GM12878 (cell line): ENCODE measurements at regions not wholly inside any gene's neighbourhood (a gene's known extent, or its start where the extent isn't known, plus 50 kb on each side); places are given as distances from the start of the nearest gene placed in this dataset.

Source experiments
- EZH2 ChIP-seq: IDR thresholded peaks from 2 replicates; pipeline ENCODE4 v1.6.1; 2012; ENCODE audit warnings: low read depth, mild to moderate bottlenecking, control low read depth, inconsistent platforms, low read length, borderline replicate concordance; ENCODE audit not compliant: control insufficient read depth
- FOS ChIP-seq: IDR thresholded peaks from 3 replicates; pipeline ENCODE4 v1.6.1; 2011; ENCODE audit warnings: borderline replicate concordance; ENCODE audit not compliant: insufficient read length; ENCODE audit errors: extremely low read depth
- HDGF ChIP-seq: fragments of 450-650 bp; IDR thresholded peaks from 2 replicates; pipeline ENCODE4 v1.6.1; 2016; ENCODE audit warnings: antibody characterized with exemption
- JUND ChIP-seq: IDR thresholded peaks from 2 replicates; pipeline ENCODE4 v1.6.1; 2012; ENCODE audit warnings: low read depth, mild to moderate bottlenecking, low read length, improper control_type of control experiment, moderate library complexity
- RBBP5 ChIP-seq: fragments of 200-600 bp; sonication (generic); conservative IDR thresholded peaks from 2 replicates; pipeline ENCODE4 v1.6.1; 2016
- STAT3 ChIP-seq: IDR thresholded peaks from 2 replicates; pipeline ENCODE4 v1.6.1; 2011; ENCODE audit warnings: low read depth, low read length, improper control_type of control experiment
- ZNF622 ChIP-seq: fragments of 450-650 bp; IDR thresholded peaks from 2 replicates; pipeline ENCODE4 v1.6.1; 2017; ENCODE audit warnings: mild to moderate bottlenecking, inconsistent platforms
- TF ChIP-seq, protein P1 (sequence below), 3 experiments: IDR thresholded peaks in 2 of 3; conservative IDR thresholded peaks in 1 of 3; 2 replicates each; pipeline ENCODE4 v1.5.1; 2011; ENCODE audit warnings: low read depth in 3 of 3, low read length in 3 of 3, mild to moderate bottlenecking in 3 of 3, control low read depth in 2 of 3, moderate library complexity in 2 of 3, inconsistent platforms in 1 of 3, mixed read lengths in 1 of 3; ENCODE audit not compliant: control insufficient read depth in 2 of 3, insufficient read depth in 1 of 3; ENCODE audit errors: extremely low read depth in 1 of 3
- TF ChIP-seq, protein P2 (sequence below): IDR thresholded peaks from 2 replicates; pipeline ENCODE4 v1.6.1; 2012; ENCODE audit warnings: mild to moderate bottlenecking, low read depth, low read length
- TF ChIP-seq, protein P3 (sequence below): fragments of 450-650 bp; IDR thresholded peaks from 2 replicates; pipeline ENCODE4 v1.6.1; 2018; ENCODE audit warnings: borderline replicate concordance, mild to moderate bottlenecking; ENCODE audit not compliant: partially characterized antibody

DNA sequence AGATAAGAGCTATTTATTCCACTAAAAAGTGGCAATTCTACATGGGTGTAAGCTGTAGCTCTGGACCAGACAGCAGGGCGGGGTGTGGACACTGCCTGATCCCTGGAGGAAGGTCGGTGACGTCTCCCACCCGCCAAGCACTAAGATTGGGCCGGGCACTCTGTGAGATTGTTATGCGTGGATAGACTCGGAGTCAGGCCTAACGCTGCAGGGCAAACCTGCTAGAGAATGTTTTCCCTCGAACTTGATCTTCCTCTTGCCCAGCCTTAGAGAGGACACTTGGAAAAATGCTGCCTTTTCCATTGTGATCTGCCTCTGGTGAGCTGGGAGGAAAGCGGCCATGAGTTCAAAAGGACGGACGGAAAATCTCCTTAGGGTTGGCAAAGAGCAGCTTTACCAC lies 1273.4 kb downstream of the TBC1D22A start:
- TF ChIP-seq JUND (no peak), RBBP5 (no peak), EZH2 (no peak), FOS (no peak), ZNF622 (no peak), HDGF (no peak), STAT3 (no peak)
- TF ChIP-seq, protein P1, sequence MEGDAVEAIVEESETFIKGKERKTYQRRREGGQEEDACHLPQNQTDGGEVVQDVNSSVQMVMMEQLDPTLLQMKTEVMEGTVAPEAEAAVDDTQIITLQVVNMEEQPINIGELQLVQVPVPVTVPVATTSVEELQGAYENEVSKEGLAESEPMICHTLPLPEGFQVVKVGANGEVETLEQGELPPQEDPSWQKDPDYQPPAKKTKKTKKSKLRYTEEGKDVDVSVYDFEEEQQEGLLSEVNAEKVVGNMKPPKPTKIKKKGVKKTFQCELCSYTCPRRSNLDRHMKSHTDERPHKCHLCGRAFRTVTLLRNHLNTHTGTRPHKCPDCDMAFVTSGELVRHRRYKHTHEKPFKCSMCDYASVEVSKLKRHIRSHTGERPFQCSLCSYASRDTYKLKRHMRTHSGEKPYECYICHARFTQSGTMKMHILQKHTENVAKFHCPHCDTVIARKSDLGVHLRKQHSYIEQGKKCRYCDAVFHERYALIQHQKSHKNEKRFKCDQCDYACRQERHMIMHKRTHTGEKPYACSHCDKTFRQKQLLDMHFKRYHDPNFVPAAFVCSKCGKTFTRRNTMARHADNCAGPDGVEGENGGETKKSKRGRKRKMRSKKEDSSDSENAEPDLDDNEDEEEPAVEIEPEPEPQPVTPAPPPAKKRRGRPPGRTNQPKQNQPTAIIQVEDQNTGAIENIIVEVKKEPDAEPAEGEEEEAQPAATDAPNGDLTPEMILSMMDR (IDR thresholded peaks at IDR 0.05 in 2 of 3, conservative IDR thresholded peaks at IDR 0.05 in 1 of 3; ENCODE audit: control insufficient read depth in 2 of 3, extremely low read depth in 1 of 3, insufficient read depth in 1 of 3, low read depth in 3 of 3, low read length in 3 of 3) = no peak
- TF ChIP-seq, protein P2, sequence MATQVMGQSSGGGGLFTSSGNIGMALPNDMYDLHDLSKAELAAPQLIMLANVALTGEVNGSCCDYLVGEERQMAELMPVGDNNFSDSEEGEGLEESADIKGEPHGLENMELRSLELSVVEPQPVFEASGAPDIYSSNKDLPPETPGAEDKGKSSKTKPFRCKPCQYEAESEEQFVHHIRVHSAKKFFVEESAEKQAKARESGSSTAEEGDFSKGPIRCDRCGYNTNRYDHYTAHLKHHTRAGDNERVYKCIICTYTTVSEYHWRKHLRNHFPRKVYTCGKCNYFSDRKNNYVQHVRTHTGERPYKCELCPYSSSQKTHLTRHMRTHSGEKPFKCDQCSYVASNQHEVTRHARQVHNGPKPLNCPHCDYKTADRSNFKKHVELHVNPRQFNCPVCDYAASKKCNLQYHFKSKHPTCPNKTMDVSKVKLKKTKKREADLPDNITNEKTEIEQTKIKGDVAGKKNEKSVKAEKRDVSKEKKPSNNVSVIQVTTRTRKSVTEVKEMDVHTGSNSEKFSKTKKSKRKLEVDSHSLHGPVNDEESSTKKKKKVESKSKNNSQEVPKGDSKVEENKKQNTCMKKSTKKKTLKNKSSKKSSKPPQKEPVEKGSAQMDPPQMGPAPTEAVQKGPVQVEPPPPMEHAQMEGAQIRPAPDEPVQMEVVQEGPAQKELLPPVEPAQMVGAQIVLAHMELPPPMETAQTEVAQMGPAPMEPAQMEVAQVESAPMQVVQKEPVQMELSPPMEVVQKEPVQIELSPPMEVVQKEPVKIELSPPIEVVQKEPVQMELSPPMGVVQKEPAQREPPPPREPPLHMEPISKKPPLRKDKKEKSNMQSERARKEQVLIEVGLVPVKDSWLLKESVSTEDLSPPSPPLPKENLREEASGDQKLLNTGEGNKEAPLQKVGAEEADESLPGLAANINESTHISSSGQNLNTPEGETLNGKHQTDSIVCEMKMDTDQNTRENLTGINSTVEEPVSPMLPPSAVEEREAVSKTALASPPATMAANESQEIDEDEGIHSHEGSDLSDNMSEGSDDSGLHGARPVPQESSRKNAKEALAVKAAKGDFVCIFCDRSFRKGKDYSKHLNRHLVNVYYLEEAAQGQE = no peak
- TF ChIP-seq, protein P3, sequence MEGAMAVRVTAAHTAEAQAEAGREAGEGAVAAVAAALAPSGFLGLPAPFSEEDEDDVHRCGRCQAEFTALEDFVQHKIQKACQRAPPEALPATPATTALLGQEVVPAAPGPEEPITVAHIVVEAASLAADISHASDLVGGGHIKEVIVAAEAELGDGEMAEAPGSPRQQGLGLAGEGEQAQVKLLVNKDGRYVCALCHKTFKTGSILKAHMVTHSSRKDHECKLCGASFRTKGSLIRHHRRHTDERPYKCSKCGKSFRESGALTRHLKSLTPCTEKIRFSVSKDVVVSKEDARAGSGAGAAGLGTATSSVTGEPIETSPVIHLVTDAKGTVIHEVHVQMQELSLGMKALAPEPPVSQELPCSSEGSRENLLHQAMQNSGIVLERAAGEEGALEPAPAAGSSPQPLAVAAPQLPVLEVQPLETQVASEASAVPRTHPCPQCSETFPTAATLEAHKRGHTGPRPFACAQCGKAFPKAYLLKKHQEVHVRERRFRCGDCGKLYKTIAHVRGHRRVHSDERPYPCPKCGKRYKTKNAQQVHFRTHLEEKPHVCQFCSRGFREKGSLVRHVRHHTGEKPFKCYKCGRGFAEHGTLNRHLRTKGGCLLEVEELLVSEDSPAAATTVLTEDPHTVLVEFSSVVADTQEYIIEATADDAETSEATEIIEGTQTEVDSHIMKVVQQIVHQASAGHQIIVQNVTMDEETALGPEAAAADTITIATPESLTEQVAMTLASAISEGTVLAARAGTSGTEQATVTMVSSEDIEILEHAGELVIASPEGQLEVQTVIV = no peak
